ENCODE measurements at regions not wholly inside any gene's neighbourhood (a gene's known extent, or its start where the extent isn't known, plus 50 kb on each side); places are given as distances from the start of the nearest gene placed in this dataset.

- TF ChIP-seq CEBPB (IDR thresholded peaks at IDR 0.05; ENCODE audit: borderline replicate concordance in 1 of 2, low read depth in 2 of 2, low read length in 2 of 2) (no peak), POLR2A (IDR thresholded peaks at IDR 0.05; ENCODE audit: low read depth, low read length) (no peak), SMC3 (IDR thresholded peaks at IDR 0.05; ENCODE audit: borderline replicate concordance, low read length) (no peak)
Observed at GRCh38 chr20:11677836-11678235, 239.9 kb upstream of the BTBD3 start.

Data from GM12878 (cell line).